ENCODE measurements at regions not wholly inside any gene's neighbourhood (a gene's known extent, or its start where the extent isn't known, plus 50 kb on each side); places are given as distances from the start of the nearest gene placed in this dataset.

- POLR2A ChIA-PET: no interaction called here
- CTCF ChIA-PET: no interaction called here
- TF ChIP-seq L3MBTL2 (conservative IDR thresholded peaks at IDR 0.05) (no peak), NFRKB (IDR thresholded peaks at IDR 0.05) (no peak), FOXA1 (IDR thresholded peaks at IDR 0.05) (no peak), FOXM1 (IDR thresholded peaks at IDR 0.05; ENCODE audit: borderline replicate concordance) (no peak), ARNT (IDR thresholded peaks at IDR 0.05) (no peak), LEF1 (IDR thresholded peaks at IDR 0.05; ENCODE audit: borderline replicate concordance) (no peak), SP1 (IDR thresholded peaks at IDR 0.05) (no peak), HDGF (IDR thresholded peaks at IDR 0.05; ENCODE audit: borderline replicate concordance) (no peak), FOXK2 (IDR thresholded peaks at IDR 0.05) (no peak), ELF4 (IDR thresholded peaks at IDR 0.05) (no peak), PKNOX1 (IDR thresholded peaks at IDR 0.05) (no peak), SUZ12 (IDR thresholded peaks at IDR 0.05) (no peak), CTBP1 (IDR thresholded peaks at IDR 0.05; ENCODE audit: borderline replicate concordance) (no peak), ZNF384 (IDR thresholded peaks at IDR 0.05) (no peak)
- no peak for DNase-seq (ENCODE audit: extremely low spot score)
Observed at GRCh38 chr3:94965867-94966475, 903.1 kb downstream of the NSUN3 start.

GRCh38 chr3:94967196-94967595 lies 904.3 kb downstream of the NSUN3 start:
- POLR2A ChIA-PET: no interaction called here
- CTCF ChIA-PET: no interaction called here
- TF ChIP-seq BHLHE40 (IDR thresholded peaks at IDR 0.05; ENCODE audit: borderline replicate concordance): no peak
- TF ChIP-seq FOXA1 (IDR thresholded peaks at IDR 0.05): no peak
- no peak for TF ChIP-seq FOXM1 (IDR thresholded peaks at IDR 0.05; ENCODE audit: borderline replicate concordance)
- TF ChIP-seq NFRKB (IDR thresholded peaks at IDR 0.05): no peak
- TF ChIP-seq ZNF384 (IDR thresholded peaks at IDR 0.05): no peak
- TF ChIP-seq FOXK2 (IDR thresholded peaks at IDR 0.05): no peak
- TF ChIP-seq SUZ12 (IDR thresholded peaks at IDR 0.05): no peak
- TF ChIP-seq CTBP1 (IDR thresholded peaks at IDR 0.05; ENCODE audit: borderline replicate concordance): no peak
- TF ChIP-seq LEF1 (IDR thresholded peaks at IDR 0.05; ENCODE audit: borderline replicate concordance): no peak
- no peak for TF ChIP-seq ELF4 (IDR thresholded peaks at IDR 0.05)
- TF ChIP-seq ARNT (IDR thresholded peaks at IDR 0.05): no peak
- no peak for TF ChIP-seq HDGF (IDR thresholded peaks at IDR 0.05; ENCODE audit: borderline replicate concordance)
- DNase-seq (ENCODE audit: extremely low spot score): no peak

- CTCF ChIA-PET: no interaction called here
- POLR2A ChIA-PET: no interaction called here
- no peak for DNase-seq (ENCODE audit: extremely low spot score)
- TF ChIP-seq ARNT (IDR thresholded peaks at IDR 0.05) (no peak), BHLHE40 (IDR thresholded peaks at IDR 0.05; ENCODE audit: borderline replicate concordance) (no peak), LEF1 (IDR thresholded peaks at IDR 0.05; ENCODE audit: borderline replicate concordance) (no peak), NFRKB (IDR thresholded peaks at IDR 0.05) (no peak), ZNF384 (IDR thresholded peaks at IDR 0.05) (no peak), FOXK2 (IDR thresholded peaks at IDR 0.05) (no peak), SP1 (IDR thresholded peaks at IDR 0.05) (no peak), FOXM1 (IDR thresholded peaks at IDR 0.05; ENCODE audit: borderline replicate concordance) (no peak)
Observed at GRCh38 chr3:94968519-94968918, 905.7 kb downstream of the NSUN3 start.

- ChIA-PET POLR2A (no interaction called here), CTCF (no interaction called here)
- no peak for DNase-seq (ENCODE audit: extremely low spot score)
- no peak for TF ChIP-seq L3MBTL2 (conservative IDR thresholded peaks at IDR 0.05)
- TF ChIP-seq CTBP1 (IDR thresholded peaks at IDR 0.05; ENCODE audit: borderline replicate concordance): no peak
- no peak for TF ChIP-seq TARDBP (IDR thresholded peaks at IDR 0.05)
- TF ChIP-seq PKNOX1 (IDR thresholded peaks at IDR 0.05): no peak
- no peak for TF ChIP-seq LEF1 (IDR thresholded peaks at IDR 0.05; ENCODE audit: borderline replicate concordance)
- no peak for TF ChIP-seq HDGF (IDR thresholded peaks at IDR 0.05; ENCODE audit: borderline replicate concordance)
- TF ChIP-seq SP1 (IDR thresholded peaks at IDR 0.05): no peak
- no peak for TF ChIP-seq FOXK2 (IDR thresholded peaks at IDR 0.05)
- no peak for TF ChIP-seq SUZ12 (IDR thresholded peaks at IDR 0.05)
- no peak for TF ChIP-seq NFRKB (IDR thresholded peaks at IDR 0.05)
- TF ChIP-seq BHLHE40 (IDR thresholded peaks at IDR 0.05; ENCODE audit: borderline replicate concordance): no peak
- no peak for TF ChIP-seq ZNF384 (IDR thresholded peaks at IDR 0.05)
- no peak for TF ChIP-seq FOXM1 (IDR thresholded peaks at IDR 0.05; ENCODE audit: borderline replicate concordance)
- TF ChIP-seq FOXA1 (IDR thresholded peaks at IDR 0.05): no peak
- TF ChIP-seq ARNT (IDR thresholded peaks at IDR 0.05): no peak
- TF ChIP-seq ELF4 (IDR thresholded peaks at IDR 0.05): no peak
Observed at GRCh38 chr3:94972066-94972465, 909.2 kb downstream of the NSUN3 start.

GRCh38 chr3:94978084-94978483 lies 915.2 kb downstream of the NSUN3 start:
- CTCF ChIA-PET: no interaction called here

More at GRCh38 chr3:94978084-94978483, 915.2 kb downstream of the NSUN3 start:
- TF ChIP-seq FOXA1 (IDR thresholded peaks at IDR 0.05) (no peak), L3MBTL2 (conservative IDR thresholded peaks at IDR 0.05) (no peak), HDGF (IDR thresholded peaks at IDR 0.05; ENCODE audit: borderline replicate concordance) (no peak), FOXK2 (IDR thresholded peaks at IDR 0.05) (no peak), SP1 (IDR thresholded peaks at IDR 0.05) (no peak), LEF1 (IDR thresholded peaks at IDR 0.05; ENCODE audit: borderline replicate concordance) (no peak), ZNF384 (IDR thresholded peaks at IDR 0.05) (no peak), ELF4 (IDR thresholded peaks at IDR 0.05) (no peak), PKNOX1 (IDR thresholded peaks at IDR 0.05) (no peak), ARNT (IDR thresholded peaks at IDR 0.05) (no peak), SUZ12 (IDR thresholded peaks at IDR 0.05) (no peak), NFRKB (IDR thresholded peaks at IDR 0.05) (no peak), TARDBP (IDR thresholded peaks at IDR 0.05) (no peak)
- DNase-seq (ENCODE audit: extremely low spot score): no peak
- POLR2A ChIA-PET: no interaction called here
